ENCODE measurements at regions not wholly inside any gene's neighbourhood (a gene's known extent, or its start where the extent isn't known, plus 50 kb on each side); places are given as distances from the start of the nearest gene placed in this dataset.
A peak's percentile ranks its signal among the peaks of the same experiment; 100 is the strongest.
"Not testable (repeated sequence)": the region's sequence is repeated elsewhere in the genome, so short reads cannot be mapped to it uniquely, and the experiment has no call there.

DNA sequence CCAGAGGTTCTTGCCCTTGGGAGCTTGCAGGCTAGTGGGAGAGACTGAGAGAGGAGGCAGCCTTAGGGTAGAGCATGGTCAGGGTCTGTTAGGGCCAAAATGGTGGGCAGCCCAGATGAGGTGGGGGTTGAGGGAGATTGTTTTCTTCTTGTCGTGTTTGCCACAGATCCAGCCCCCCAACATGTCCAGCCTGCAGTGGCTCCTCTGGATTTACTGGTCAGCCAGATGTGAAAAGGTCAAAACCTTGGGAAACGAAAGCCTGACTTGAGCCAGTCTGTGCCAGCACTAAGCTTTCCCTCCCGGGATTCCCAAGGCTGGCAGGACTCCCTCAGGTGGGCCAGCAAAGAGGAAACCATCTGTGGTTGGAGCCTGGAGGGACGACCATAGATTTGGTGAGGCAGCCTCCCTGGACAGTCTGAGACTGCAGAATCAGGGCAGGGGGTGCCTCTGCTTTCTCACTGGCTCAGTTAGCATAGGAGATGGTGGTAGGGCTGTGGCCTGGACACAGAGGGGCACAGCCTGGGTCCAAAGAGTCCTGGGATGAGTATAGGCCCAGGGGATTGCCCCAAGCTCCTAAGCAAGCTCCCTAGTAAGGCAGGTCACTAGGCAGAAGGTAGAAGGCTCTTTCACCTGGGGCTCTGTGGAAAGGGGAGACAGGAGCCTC lies 51.2 kb upstream of the PRR23C start:
- DNase-seq: no peak

DNA sequence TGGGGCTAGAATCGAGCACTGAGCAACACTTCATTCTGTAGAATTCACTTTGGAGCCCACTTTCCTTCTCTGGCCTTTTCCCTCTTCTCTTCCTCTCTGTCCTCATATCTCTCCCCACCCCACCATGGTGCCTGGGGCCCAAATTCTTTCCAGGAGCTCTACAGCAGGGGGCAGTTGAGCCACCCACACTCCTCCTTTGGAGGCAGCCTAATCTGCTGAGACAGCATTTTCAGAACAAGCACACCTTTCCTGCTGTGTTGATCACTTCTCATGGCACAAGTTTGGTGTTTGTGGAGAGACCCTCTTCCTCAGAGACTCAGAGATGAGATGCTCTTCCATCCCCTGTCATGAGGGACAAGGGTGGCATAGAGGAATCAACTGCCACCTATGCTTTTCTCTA lies 52.0 kb upstream of the PRR23C start:
- DNase-seq: no peak

DNA sequence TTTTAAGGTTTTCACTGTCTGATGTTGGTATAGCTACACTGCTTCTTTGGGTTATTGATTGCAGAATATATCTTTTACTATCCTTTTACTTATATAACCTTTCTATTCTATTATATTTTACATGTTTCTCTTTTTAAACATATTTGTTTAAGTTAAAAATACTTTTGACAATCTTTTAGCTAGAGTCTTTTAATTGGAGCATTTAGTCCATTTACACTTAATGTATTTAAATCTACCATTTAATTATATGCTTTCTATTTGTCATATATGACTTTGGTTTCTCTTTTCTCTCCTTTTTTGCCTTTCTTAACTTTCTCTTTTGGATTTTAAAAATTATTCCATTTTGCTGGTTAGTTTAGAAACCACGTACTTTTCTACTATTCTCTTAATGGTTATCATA lies 53.7 kb upstream of the PRR23C start:
- no peak for DNase-seq

- DNase-seq: no peak
Measured at GRCh38 chr3:139099968-139100817, 55.5 kb upstream of the PRR23C start.

DNA sequence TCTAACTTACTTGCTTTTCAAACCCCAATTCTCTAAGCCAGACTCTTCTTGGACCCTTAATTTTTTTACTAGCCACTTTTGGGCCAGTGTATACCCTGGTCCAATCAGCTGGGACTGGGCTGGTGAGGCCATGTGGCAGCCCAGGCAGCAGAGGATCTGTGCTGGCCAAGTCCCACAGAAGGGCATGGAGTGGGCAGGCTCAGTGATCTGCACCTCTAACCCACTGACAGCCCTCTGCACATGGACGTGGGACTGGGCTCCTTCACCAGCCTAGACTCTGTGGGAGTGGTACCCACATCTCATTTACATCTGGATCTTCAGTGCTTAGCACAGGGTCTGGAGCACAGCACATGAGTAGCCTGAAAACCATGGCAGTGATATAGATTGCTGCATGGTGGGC lies 56.1 kb upstream of the PRR23C start:
- DNase-seq: no peak

GRCh38 chr3:139101396-139101795 lies 56.7 kb upstream of the PRR23C start:
- DNase-seq: no peak

- DNase-seq: no peak
Measured at GRCh38 chr3:139103484-139103883, 58.8 kb upstream of the PRR23C start.

DNA sequence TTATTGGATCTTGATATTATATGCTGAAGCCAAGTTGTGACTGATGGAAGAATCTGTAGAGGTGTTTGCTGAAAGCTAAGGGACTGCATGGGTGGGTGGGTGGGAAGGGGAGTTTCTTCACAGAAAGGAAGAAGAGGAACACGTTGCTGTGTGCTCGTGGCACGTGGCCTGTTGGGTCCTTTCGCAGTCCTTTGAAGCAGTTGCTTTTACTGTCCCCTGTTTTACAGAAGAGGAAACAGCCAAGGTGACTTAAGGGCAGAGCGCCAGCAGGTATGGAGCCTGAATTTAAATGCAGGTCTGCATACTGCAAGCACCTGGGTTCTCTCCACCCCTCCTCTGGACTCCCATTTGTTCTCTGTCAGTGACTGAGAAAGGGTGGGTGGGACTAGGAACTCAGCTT lies 59.4 kb upstream of the PRR23C start:
- DNase-seq: no peak

DNA sequence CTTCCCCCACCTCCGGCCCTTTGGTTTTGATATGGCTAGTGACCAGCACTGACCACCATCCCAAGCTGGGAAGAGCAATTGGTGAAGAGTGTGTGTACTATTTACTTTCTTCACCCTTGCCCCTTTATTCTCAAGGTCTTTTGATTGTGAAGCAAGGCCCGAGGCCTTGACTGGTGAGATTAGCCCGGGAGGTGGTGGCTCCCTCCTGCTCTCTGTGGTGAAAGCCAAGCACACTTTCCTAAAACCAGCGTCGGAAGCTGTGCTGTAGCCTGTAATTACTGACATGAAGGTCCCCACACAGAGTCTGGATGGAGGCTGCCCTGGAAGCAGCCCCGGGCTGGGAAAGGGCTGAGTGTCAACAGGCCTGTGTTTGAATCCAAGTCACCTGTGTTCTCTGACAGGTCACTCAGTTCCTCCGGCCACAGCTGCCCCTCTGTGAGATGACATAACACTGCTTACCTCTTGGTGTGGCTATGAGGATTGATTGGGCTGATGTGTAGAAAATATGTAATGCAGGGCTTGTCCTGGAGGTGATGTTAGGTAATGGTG lies 60.5 kb upstream of the PRR23C start:
- no peak for DNase-seq

- no peak for DNase-seq
Measured at GRCh38 chr3:139106013-139106932, 61.6 kb upstream of the PRR23C start.

GRCh38 chr3:139107424-139108252 lies 62.9 kb upstream of the PRR23C start:
- DNase-seq: no peak

DNA sequence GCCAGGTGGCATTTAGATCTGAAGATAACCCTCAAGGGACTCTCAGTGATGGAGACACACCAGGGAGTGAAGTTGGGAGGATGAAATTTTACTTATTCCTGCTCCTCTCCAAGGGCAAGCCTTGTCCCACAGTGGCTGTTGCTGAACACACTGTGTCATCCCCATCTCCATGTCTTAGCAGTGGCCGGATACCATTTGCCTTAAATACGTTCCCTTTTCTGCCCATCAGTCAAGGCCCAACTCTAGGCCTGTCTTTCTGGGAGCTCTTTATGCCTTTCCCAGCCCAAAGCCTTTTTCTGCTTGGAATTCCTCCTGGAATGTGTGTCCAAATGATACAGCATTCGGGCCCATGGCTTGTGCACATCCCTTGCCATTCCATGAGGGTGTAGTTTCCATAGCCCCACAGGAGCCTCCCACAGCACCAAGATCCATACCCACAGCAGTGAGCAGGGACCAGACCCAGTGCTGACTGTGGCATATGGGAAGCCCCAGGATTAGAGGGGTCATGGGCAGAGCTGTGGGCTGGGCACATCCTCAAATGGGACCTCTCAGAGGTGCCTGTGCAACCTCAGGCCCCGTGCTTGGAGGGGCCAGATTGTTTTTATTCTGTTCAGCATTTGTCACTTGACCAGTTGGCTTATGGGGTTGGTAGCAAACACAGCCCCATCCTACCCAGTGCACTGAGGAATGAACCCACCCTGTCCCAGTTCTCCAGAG lies 63.7 kb upstream of the PRR23C start:
- DNase-seq: no peak

GRCh38 chr3:139109271-139109670 lies 64.6 kb upstream of the PRR23C start:
- DNase-seq: no peak

DNA sequence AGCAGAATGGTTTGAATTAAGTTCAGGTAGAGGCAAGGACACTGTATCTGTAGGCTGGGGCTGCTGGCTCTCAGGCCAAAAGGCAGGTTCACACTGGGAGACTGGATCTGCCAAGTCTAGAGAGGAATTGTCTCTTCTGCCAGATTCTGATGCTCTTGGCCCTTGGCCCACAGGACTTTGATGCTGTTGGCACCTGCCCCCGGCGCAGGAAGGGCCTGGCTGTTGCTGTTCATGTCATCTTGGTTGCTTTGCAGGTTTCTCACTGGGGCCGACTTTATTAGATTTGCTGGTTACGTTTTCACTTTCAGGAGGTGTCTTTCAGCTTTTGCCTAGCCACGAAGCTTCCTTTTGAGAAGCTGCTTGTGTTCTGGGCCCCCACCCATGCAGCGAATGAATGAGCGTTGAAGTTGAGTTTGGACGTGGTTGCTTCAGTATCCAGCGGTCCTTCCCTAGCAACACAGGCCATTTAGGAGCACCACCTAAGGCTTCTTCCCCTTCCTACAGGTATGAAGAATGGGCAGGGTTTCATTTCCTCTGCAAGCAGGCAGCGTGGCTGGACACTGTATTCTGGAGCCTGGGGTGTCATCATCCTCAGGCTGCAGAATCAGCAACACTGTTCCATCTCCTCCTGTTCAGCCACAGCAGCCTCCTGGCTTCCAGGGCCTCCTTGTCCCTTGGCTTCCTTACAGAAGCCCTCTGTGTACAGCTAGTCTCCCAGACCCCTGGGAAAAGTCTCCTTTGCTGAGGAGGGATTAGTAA lies 65.6 kb upstream of the PRR23C start:
- DNase-seq: no peak

DNA sequence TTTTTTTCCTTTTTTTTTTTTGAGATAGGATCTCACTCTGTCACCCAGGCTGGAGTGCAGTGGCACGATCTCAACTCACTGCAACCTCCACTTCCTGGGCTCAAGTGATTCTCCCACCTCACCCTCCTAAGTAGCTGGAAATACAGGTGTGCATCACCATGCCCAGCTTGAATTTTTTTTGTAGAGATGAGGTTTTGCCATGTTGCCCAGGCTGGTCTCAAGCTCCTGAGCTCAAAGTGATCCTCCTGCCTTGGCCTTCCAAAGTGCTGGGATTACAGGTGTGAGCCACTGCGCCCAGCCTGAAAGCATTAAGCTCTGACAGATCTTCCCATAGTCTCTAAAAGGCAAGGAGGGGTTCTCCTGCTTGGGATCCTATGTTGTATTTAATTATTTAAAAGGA lies 66.2 kb upstream of the PRR23C start:
- DNase-seq: not testable (repeated sequence)

GRCh38 chr3:139111392-139112229 lies 66.9 kb upstream of the PRR23C start:
- peak; percentile 52 to 71 for DNase-seq

DNA sequence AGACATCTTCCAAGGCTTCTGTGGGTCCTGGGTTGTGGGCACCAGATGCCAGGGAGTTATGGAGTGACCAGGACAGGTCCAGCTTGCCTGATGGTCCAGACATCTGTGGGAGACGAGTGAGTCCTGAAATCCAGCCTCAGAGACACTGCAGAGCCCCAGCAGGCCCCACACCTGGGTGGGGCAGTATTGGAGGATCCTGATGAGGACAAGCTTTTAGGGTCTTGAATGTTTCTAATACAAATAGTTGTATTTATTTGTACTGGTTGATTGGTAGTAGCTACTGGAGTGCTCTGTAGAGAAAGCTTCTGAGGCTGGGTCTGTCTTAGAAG lies 67.5 kb upstream of the PRR23C start:
- DNase-seq: no peak

DNA sequence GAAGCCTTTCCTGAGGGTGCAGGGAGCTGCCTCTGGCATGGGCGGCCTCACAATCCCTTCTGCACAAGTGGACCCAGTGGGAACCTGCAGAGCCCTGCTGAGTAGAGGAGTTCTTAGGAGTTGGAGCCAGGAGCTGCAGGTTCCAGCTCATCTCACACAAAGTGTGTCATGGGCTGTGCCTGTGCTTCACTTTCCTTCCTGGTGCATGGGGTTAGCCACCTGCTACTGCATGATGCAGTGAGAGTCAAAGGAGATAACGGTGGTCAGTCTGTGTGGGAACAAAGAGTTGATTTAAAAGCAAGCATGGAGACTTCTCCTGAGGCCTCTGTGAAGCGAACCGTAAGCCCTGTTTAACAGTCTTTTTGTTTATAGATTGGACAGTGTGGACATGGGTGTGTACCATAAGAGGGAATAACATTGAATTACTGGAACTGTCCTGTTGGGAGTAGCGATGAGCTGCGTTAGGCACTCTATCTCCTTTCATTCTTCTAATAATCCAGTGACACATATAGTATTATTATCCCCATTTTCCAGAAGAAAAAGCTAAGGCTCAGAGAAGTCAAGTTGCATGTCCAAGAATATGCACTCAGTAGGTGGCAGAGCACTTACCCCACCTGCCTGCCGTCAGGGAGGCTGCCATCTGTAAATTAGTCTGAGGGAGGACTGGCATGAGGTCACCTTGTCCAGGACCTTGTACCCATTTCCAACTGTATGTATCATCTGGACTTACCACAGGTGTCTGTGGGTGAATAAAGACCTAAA lies 68.7 kb upstream of the PRR23C start:
- DNase-seq: no peak

DNA sequence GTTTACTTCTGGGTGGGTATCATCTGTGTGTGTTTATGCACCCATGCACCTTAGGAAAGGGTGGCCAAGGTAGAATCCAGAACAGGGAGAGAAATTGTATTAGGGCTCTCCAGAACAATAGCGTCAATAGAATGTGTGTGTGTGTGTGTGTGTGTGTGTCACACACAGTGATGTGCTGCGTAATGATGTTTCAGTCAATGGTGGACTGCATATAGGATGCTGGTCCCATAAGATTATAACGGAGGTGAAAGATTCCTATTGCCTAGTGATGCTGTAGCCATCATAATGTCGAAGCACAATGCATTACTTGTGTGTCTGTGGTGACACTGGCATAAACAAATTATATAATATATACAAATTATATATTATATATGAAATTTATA lies 69.3 kb upstream of the PRR23C start:
- DNase-seq: no peak

All from AML-193 (cell line).